ENCODE measurements at regions not wholly inside any gene's neighbourhood (a gene's known extent, or its start where the extent isn't known, plus 50 kb on each side); places are given as distances from the start of the nearest gene placed in this dataset.

- no peak for TF ChIP-seq CTCF (IDR thresholded peaks at IDR 0.05)
- TF ChIP-seq POLR2A (IDR thresholded peaks at IDR 0.05), result no peak
Measured at GRCh38 chr3:191761906-191762305, 300.9 kb downstream of the PYDC2 start.

All from adrenal gland (tissue), 5 donors.